BLaER1 treated with 17β-estradiol and CSF1 and Interleukin-3, amounts not matched to agents 10 nM and 100 nM (cell line): ENCODE measurements at regions not wholly inside any gene's neighbourhood (a gene's known extent, or its start where the extent isn't known, plus 50 kb on each side); places are given as distances from the start of the nearest gene placed in this dataset.

Experiments
- H3K27ac ChIP-seq, 11 experiments: shearing (Covaris generic); formaldehyde crosslinking; 2 replicates each; pipeline ENCODE4 v1.8.1; 2022
- H3K27me3 ChIP-seq, 11 experiments: shearing (Covaris generic); formaldehyde crosslinking; 2 replicates each; pipeline ENCODE4 v1.8.1; 2022
- H3K36me3 ChIP-seq, 11 experiments: shearing (Covaris generic); formaldehyde crosslinking; 2 replicates each; pipeline ENCODE4 v1.8.1; 2022
- H3K4me1 ChIP-seq, 10 experiments: shearing (Covaris generic); formaldehyde crosslinking; 2 replicates each; pipeline ENCODE4 v1.8.1; 2022
- H3K4me2 ChIP-seq, 11 experiments: shearing (Covaris generic); formaldehyde crosslinking; 2 replicates each; pipeline ENCODE4 v1.8.1; 2022
- H3K4me3 ChIP-seq, 10 experiments: shearing (Covaris generic); formaldehyde crosslinking; 2 replicates each; pipeline ENCODE4 v1.8.1; 2022
- H3K9ac ChIP-seq, 11 experiments: shearing (Covaris generic); formaldehyde crosslinking; 2 replicates each; pipeline ENCODE4 v1.8.1; 2022
- H3K9me3 ChIP-seq, 11 experiments: shearing (Covaris generic); formaldehyde crosslinking; replicated peaks in 1 of 11; 2 replicates each; pipeline ENCODE4 v1.8.1; 2022
- H4K20me1 ChIP-seq, 11 experiments: shearing (Covaris generic); formaldehyde crosslinking; 2 replicates each; pipeline ENCODE4 v1.8.1; 2022
- Cebpa-rat ChIP-seq, 11 experiments: shearing (Covaris generic); IDR thresholded peaks; 2 replicates each; pipeline ENCODE4 v1.8.1; 2022

GRCh38 chr21:32140151-32140550, 138.7 kb downstream of the MIS18A start:
- no peak for TF ChIP-seq Cebpa-rat (IDR thresholded peaks at IDR 0.05)
- H4K20me1 ChIP-seq: no peaks in the 10 kb centered on the region

GRCh38 chr21:32138658-32139057, 140.2 kb downstream of the MIS18A start:
- peaks cover 0 to 9% (median 5%) of the 10 kb centered on the region in 11 experiments; a peak in 8 of 22 replicates for H3K9me3 ChIP-seq
- H3K27me3 ChIP-seq: no peaks in the 10 kb centered on the region
- peaks cover 15 to 34% (median 25%) of the 10 kb centered on the region in 10 experiments for H3K4me1 ChIP-seq
- no peak overlapping the region for H3K27ac ChIP-seq
- no peak overlapping the region for H3K4me2 ChIP-seq
- no peak overlapping the region for H3K4me3 ChIP-seq
- H3K36me3 ChIP-seq: no peaks in the 10 kb centered on the region
- no peaks in the 10 kb centered on the region for H4K20me1 ChIP-seq
- no peak overlapping the region for H3K9ac ChIP-seq
- no peak for TF ChIP-seq Cebpa-rat (IDR thresholded peaks at IDR 0.05)

More at GRCh38 chr21:32140151-32140550, 138.7 kb downstream of the MIS18A start:
- Histone ChIP-seq H3K4me3 (no peak overlapping the region), H3K9me3 (peaks cover 0 to 9% (median 5%) of the 10 kb centered on the region in 11 experiments; a peak in 8 of 22 replicates), H3K27ac (no peak overlapping the region), H3K4me2 (no peak overlapping the region), H3K9ac (no peak overlapping the region), H3K4me1 (peaks cover 7 to 22% (median 16%) of the 10 kb centered on the region in 10 experiments), H3K36me3 (no peaks in the 10 kb centered on the region), H3K27me3 (no peaks in the 10 kb centered on the region)

- Histone ChIP-seq H3K27ac (no peak overlapping the region), H3K36me3 (no peaks in the 10 kb centered on the region), H3K4me2 (no peak overlapping the region), H3K9me3 (peaks cover 0 to 9% (median 5%) of the 10 kb centered on the region in 11 experiments; a peak in 8 of 22 replicates), H3K9ac (no peak overlapping the region), H3K27me3 (no peaks in the 10 kb centered on the region), H3K4me3 (no peak overlapping the region), H4K20me1 (no peaks in the 10 kb centered on the region), H3K4me1 (peaks cover 15 to 34% (median 25%) of the 10 kb centered on the region in 10 experiments)
- TF ChIP-seq Cebpa-rat (IDR thresholded peaks at IDR 0.05): no peak
Measured at GRCh38 chr21:32137931-32138330, 140.9 kb downstream of the MIS18A start.

- H4K20me1 ChIP-seq: no peaks in the 10 kb centered on the region
- H3K9me3 ChIP-seq: peaks cover 0 to 9% (median 5%) of the 10 kb centered on the region in 11 experiments; a peak in 9 of 22 replicates
- no peak overlapping the region for H3K4me3 ChIP-seq
- 0 out of 22 replicates have a peak overlapping the region, but pooled peaks of 2 of the 11 experiments have one; percentile 57 to 67 for H3K4me2 ChIP-seq
- no peak for TF ChIP-seq Cebpa-rat (IDR thresholded peaks at IDR 0.05)
- no peak overlapping the region for H3K9ac ChIP-seq
- no peaks in the 10 kb centered on the region for H3K27me3 ChIP-seq
- no peak overlapping the region for H3K27ac ChIP-seq
- peaks cover 15 to 34% (median 25%) of the 10 kb centered on the region in 10 experiments for H3K4me1 ChIP-seq
- no peaks in the 10 kb centered on the region for H3K36me3 ChIP-seq
Measured at GRCh38 chr21:32137266-32137665, 141.6 kb downstream of the MIS18A start.

GRCh38 chr21:32136546-32136945, 142.3 kb downstream of the MIS18A start:
- peak overlapping the region in 8 of 11 experiments; percentile 42 to 69 (median 58); a peak in 12 of 22 replicates for H3K4me2 ChIP-seq
- H3K36me3 ChIP-seq: no peaks in the 10 kb centered on the region
- no peaks in the 10 kb centered on the region for H4K20me1 ChIP-seq
- no peak overlapping the region for H3K4me3 ChIP-seq
- TF ChIP-seq Cebpa-rat (IDR thresholded peaks at IDR 0.05): no peak
- no peak overlapping the region for H3K9ac ChIP-seq
- peaks cover 0 to 9% (median 5%) of the 10 kb centered on the region in 11 experiments; a peak in 9 of 22 replicates for H3K9me3 ChIP-seq
- H3K27me3 ChIP-seq: no peaks in the 10 kb centered on the region
- H3K4me1 ChIP-seq: peaks cover 15 to 34% (median 25%) of the 10 kb centered on the region in 10 experiments
- no peak overlapping the region for H3K27ac ChIP-seq

- Histone ChIP-seq H3K36me3 (no peaks in the 10 kb centered on the region), H3K4me3 (no peak overlapping the region), H3K27me3 (peaks cover 0 to 6% (median 0%) of the 10 kb centered on the region in 11 experiments; a peak in 1 of 22 replicates), H3K9ac (0 out of 22 replicates have a peak overlapping the region, but pooled peaks of 1 of the 11 experiments have one; percentile 0), H3K9me3 (peaks cover 0 to 9% (median 5%) of the 10 kb centered on the region in 11 experiments; a peak in 9 of 22 replicates), H3K27ac (peak overlapping the region in 2 of 11 experiments; percentile 37 to 48; a peak in 3 of 22 replicates), H3K4me1 (peaks cover 15 to 34% (median 25%) of the 10 kb centered on the region in 10 experiments), H4K20me1 (no peaks in the 10 kb centered on the region), H3K4me2 (peak overlapping the region; percentile 2 to 69 (median 57); a peak in 21 of 22 replicates)
- no peak for TF ChIP-seq Cebpa-rat (IDR thresholded peaks at IDR 0.05)
Measured at GRCh38 chr21:32135401-32136363, 143.2 kb downstream of the MIS18A start.

GRCh38 chr21:32134441-32135130, 144.3 kb downstream of the MIS18A start:
- peak overlapping the region in 2 of 11 experiments; percentile 37 to 48; a peak in 3 of 22 replicates for H3K27ac ChIP-seq
- peaks cover 0 to 6% (median 0%) of the 10 kb centered on the region in 11 experiments; a peak in 1 of 22 replicates for H3K27me3 ChIP-seq
- H3K9ac ChIP-seq: no peak overlapping the region
- peaks cover 0 to 9% (median 6%) of the 10 kb centered on the region in 11 experiments; a peak in 9 of 22 replicates for H3K9me3 ChIP-seq
- H3K4me3 ChIP-seq: no peak overlapping the region
- no peaks in the 10 kb centered on the region for H4K20me1 ChIP-seq
- peak overlapping the region; percentile 26 to 69 (median 57) for H3K4me2 ChIP-seq
- TF ChIP-seq Cebpa-rat (IDR thresholded peaks at IDR 0.05): no peak
- H3K36me3 ChIP-seq: no peaks in the 10 kb centered on the region
- H3K4me1 ChIP-seq: peaks cover 15 to 34% (median 25%) of the 10 kb centered on the region in 10 experiments

- Histone ChIP-seq H3K36me3 (no peaks in the 10 kb centered on the region), H3K9ac (no peak overlapping the region), H3K4me2 (no peak overlapping the region), H3K27me3 (peaks cover 0 to 6% (median 0%) of the 10 kb centered on the region in 11 experiments; a peak in 1 of 22 replicates), H3K27ac (no peak overlapping the region), H3K4me3 (no peak overlapping the region), H3K4me1 (peaks cover 15 to 34% (median 25%) of the 10 kb centered on the region in 10 experiments), H4K20me1 (no peaks in the 10 kb centered on the region), H3K9me3 (peaks cover 0 to 23% (median 17%) of the 10 kb centered on the region in 11 experiments; a peak in 16 of 22 replicates)
- TF ChIP-seq Cebpa-rat (IDR thresholded peaks at IDR 0.05): no peak
Measured at GRCh38 chr21:32132881-32133280, 146.0 kb downstream of the MIS18A start.
